ENCODE measurements at regions not wholly inside any gene's neighbourhood (a gene's known extent, or its start where the extent isn't known, plus 50 kb on each side); places are given as distances from the start of the nearest gene placed in this dataset.

- CTCF ChIA-PET, result no interaction called here
- Histone ChIP-seq H3K4me3 (ENCODE audit: low read depth, low read length) (no peak overlapping the region), H3K9me3 (ENCODE audit: control insufficient read depth, insufficient read depth, low read length) (peaks cover 4% of the 10 kb centered on the region; the same call in 1 of the 2 replicates), H3K27ac (ENCODE audit: low read depth, low read length) (no peak overlapping the region), H3K27me3 (ENCODE audit: control insufficient read depth, insufficient read depth, low read length) (no peaks in the 10 kb centered on the region)
- POLR2A ChIA-PET, result no interaction called here
- TF ChIP-seq CTCF (IDR thresholded peaks at IDR 0.05; ENCODE audit: low read depth, low read length), result no peak
- no peak for DNase-seq (ENCODE audit: low read depth, low spot score)
Measured at GRCh38 chr18:73232933-73233332, 365.1 kb upstream of the NETO1 start.

GRCh38 chr18:73220663-73221062 lies 352.9 kb upstream of the NETO1 start:
- Histone ChIP-seq H3K27me3 (ENCODE audit: control insufficient read depth, insufficient read depth, low read length) (no peaks in the 10 kb centered on the region), H3K27ac (ENCODE audit: low read depth, low read length) (no peak overlapping the region), H3K4me3 (ENCODE audit: low read depth, low read length) (no peak overlapping the region), H3K9me3 (ENCODE audit: control insufficient read depth, insufficient read depth, low read length) (peaks cover 3% of the 10 kb centered on the region; the same call in 1 of the 2 replicates)
- no peak for DNase-seq (ENCODE audit: low read depth, low spot score)
- ChIA-PET POLR2A (no interaction called here), CTCF (no interaction called here)
- TF ChIP-seq CTCF (IDR thresholded peaks at IDR 0.05; ENCODE audit: low read depth, low read length), result no peak

GRCh38 chr18:73218293-73218692 lies 350.5 kb upstream of the NETO1 start:
- POLR2A ChIA-PET, result no interaction called here
- Histone ChIP-seq H3K27ac (ENCODE audit: low read depth, low read length) (no peak overlapping the region), H3K9me3 (ENCODE audit: control insufficient read depth, insufficient read depth, low read length) (peaks cover 3% of the 10 kb centered on the region; the same call in 1 of the 2 replicates), H3K4me3 (ENCODE audit: low read depth, low read length) (no peak overlapping the region), H3K27me3 (ENCODE audit: control insufficient read depth, insufficient read depth, low read length) (no peaks in the 10 kb centered on the region)
- DNase-seq (ENCODE audit: low read depth, low spot score), result no peak
- CTCF ChIA-PET, result interaction anchor here (1.5 kb wide), 1 partner anchor 624 kb away, joined by 5 read pairs; no protein-coding TSS in a partner anchor
- no peak for TF ChIP-seq CTCF (IDR thresholded peaks at IDR 0.05; ENCODE audit: low read depth, low read length)

DNA sequence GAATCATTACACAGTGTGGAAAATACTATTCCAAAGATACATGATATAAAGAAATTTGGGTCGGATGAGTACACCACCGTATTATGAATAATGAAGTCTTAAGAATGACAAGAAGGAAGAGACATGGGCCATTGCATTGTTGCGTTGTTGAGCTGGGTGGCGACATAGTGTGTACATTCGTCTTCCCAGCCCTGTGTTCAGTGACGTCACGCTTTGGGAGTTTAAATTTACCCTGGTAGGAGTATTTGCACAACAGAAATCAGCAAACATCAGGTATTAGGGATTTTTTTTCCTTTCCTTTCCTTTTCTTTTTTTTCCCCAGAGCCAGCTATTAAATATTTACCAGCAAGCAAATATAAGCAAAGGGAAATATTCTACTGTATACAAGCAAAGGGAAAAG lies 347.2 kb upstream of the NETO1 start:
- TF ChIP-seq CTCF (IDR thresholded peaks at IDR 0.05; ENCODE audit: low read depth, low read length), result no peak
- ChIA-PET POLR2A (no interaction called here), CTCF (no interaction called here)
- H3K27ac ChIP-seq (ENCODE audit: low read depth, low read length), result no peak overlapping the region
- H3K4me3 ChIP-seq (ENCODE audit: low read depth, low read length), result no peak overlapping the region
- H3K27me3 ChIP-seq (ENCODE audit: control insufficient read depth, insufficient read depth, low read length), result no peaks in the 10 kb centered on the region
- H3K9me3 ChIP-seq (ENCODE audit: control insufficient read depth, insufficient read depth, low read length), result peaks cover 3% of the 10 kb centered on the region; the same call in 1 of the 2 replicates
- no peak for DNase-seq (ENCODE audit: low read depth, low spot score)

- ChIA-PET POLR2A (no interaction called here), CTCF (interaction anchor here (0.7 kb wide), 1 partner anchor 511 kb away, joined by 4 read pairs; no protein-coding TSS in a partner anchor)
- Histone ChIP-seq H3K4me3 (ENCODE audit: low read depth, low read length) (no peak overlapping the region), H3K9me3 (ENCODE audit: control insufficient read depth, insufficient read depth, low read length) (no peaks in the 10 kb centered on the region), H3K27me3 (ENCODE audit: control insufficient read depth, insufficient read depth, low read length) (no peaks in the 10 kb centered on the region), H3K27ac (ENCODE audit: low read depth, low read length) (no peak overlapping the region)
- TF ChIP-seq CTCF (IDR thresholded peaks at IDR 0.05; ENCODE audit: low read depth, low read length), result no peak
- no peak for DNase-seq (ENCODE audit: low read depth, low spot score)
Measured at GRCh38 chr18:73212442-73212841, 344.7 kb upstream of the NETO1 start.
